ENCODE measurements at regions not wholly inside any gene's neighbourhood (a gene's known extent, or its start where the extent isn't known, plus 50 kb on each side); places are given as distances from the start of the nearest gene placed in this dataset.

DNA sequence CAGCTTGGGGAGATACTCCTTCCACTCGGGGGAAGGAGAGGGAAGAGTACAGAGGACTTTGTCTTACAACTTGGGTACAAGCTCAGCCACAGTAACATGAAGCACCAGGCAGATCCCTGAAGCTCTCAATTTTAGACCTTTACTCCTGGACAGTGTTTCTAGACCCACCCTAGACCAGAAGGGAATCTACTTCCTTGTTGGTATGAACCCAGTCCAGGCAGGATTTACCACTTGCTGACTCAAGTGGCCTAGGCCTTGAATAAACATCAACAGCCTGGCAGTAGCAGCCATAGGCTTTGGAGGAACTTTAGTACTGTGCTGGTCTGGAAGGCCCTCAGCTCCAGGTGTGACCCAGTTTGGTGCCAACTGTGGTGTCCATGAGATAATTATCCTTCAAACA is 173.1 kb downstream of the ADRA2A start:
- no peak overlapping the region for H2BK12ac ChIP-seq (ENCODE audit: low read depth, low read length)
- no peak overlapping the region for H3K18ac ChIP-seq (ENCODE audit: extremely low read depth, low read length)
- 100% methylated on average over 1 of the region's 1 CpG; no CpG with 5 or more reads in 1 of the 2 experiments for WGBS, 2 experiments (ENCODE audit: extremely low coverage in 1 of 2, insufficient coverage in 1 of 2, insufficient read length in 1 of 2, insufficient replicate concordance in 2 of 2, low coverage in 1 of 2, low lambda C conversion rate in 2 of 2, missing lambda C conversion rate in 1 of 2)
- H4K5ac ChIP-seq (ENCODE audit: insufficient read length, low read depth, low read length) = no peak overlapping the region
- FAIRE-seq = no peak
- H2BK120ac ChIP-seq (replicated peaks; ENCODE audit: low read depth, low read length) = no peak overlapping the region
- no peaks in the 10 kb centered on the region for H3K36me3 ChIP-seq (ENCODE audit: control insufficient read depth in 2 of 4, insufficient read depth in 4 of 4, low read length in 3 of 4)
- H4K20me1 ChIP-seq (replicated peaks in 1 of 2; ENCODE audit: control insufficient read depth in 1 of 2, insufficient read depth in 2 of 2, low read length in 2 of 2) = no peaks in the 10 kb centered on the region
- H3K79me2 ChIP-seq (ENCODE audit: control insufficient read depth in 1 of 2, insufficient read depth in 2 of 2, low read length in 2 of 2) = no peaks in the 10 kb centered on the region
- no peak overlapping the region for H4K8ac ChIP-seq (ENCODE audit: extremely low read depth, insufficient read depth, low read length)
- H3K4ac ChIP-seq (replicated peaks; ENCODE audit: insufficient read length, low read depth, low read length) = no peak overlapping the region
- H3K9ac ChIP-seq (replicated peaks in 1 of 4; ENCODE audit: extremely low read depth in 1 of 4, low read depth in 3 of 4, low read length in 3 of 4) = no peak overlapping the region
- H3K23ac ChIP-seq (ENCODE audit: insufficient read length) = no peak overlapping the region
- no peak overlapping the region for H2BK15ac ChIP-seq (ENCODE audit: low read length)
- no peak overlapping the region for H3K4me3 ChIP-seq (ENCODE audit: extremely low read depth in 1 of 4, insufficient read depth in 2 of 4, low read depth in 3 of 4, low read length in 4 of 4)
- no peak overlapping the region for H2BK5ac ChIP-seq (ENCODE audit: low read depth, low read length)
- no peaks in the 10 kb centered on the region for H3K79me1 ChIP-seq (ENCODE audit: low read depth, low read length)
- POLR2A ChIA-PET (ENCODE audit: partially characterized antibody) = no interaction called here
- H3K14ac ChIP-seq (ENCODE audit: insufficient read length) = no peak overlapping the region
- peaks cover 0 to 5% (median 0%) of the 10 kb centered on the region in 4 experiments; a peak in 1 of 7 replicates for H3K4me1 ChIP-seq (replicated peaks in 1 of 4; ENCODE audit: control insufficient read depth in 3 of 4, insufficient read depth in 4 of 4, low read length in 3 of 4)
- H2AFZ ChIP-seq (ENCODE audit: low read length) = no peak overlapping the region
- H3K9me3 ChIP-seq (ENCODE audit: insufficient read depth in 2 of 2, low read depth in 1 of 2, low read length in 1 of 2) = no peaks in the 10 kb centered on the region
- no peaks in the 10 kb centered on the region for H3K23me2 ChIP-seq (ENCODE audit: low read depth, low read length)
- H2BK20ac ChIP-seq (ENCODE audit: low read length) = no peak overlapping the region
- no peak overlapping the region for H2AK5ac ChIP-seq (ENCODE audit: low read depth, low read length)
- no peaks in the 10 kb centered on the region for H3K27me3 ChIP-seq (replicated peaks in 1 of 4; ENCODE audit: control insufficient read depth in 3 of 4, extremely low read depth in 1 of 4, insufficient read depth in 3 of 4, low read length in 3 of 4)
- H3K27ac ChIP-seq (ENCODE audit: low read depth, low read length) = no peak overlapping the region
- no peak overlapping the region for H3K4me2 ChIP-seq (ENCODE audit: insufficient read depth in 1 of 2, low read depth in 2 of 2, low read length in 2 of 2)
- DNase-seq (ENCODE audit: low read depth in 1 of 2, low spot score in 2 of 2) = no peak
- H4K91ac ChIP-seq (replicated peaks; ENCODE audit: insufficient read length, low read length) = no peak overlapping the region
- TF ChIP-seq YY1 (IDR thresholded peaks at IDR 0.05; ENCODE audit: low read depth, low read length) (no peak), FOSL1 (IDR thresholded peaks at IDR 0.05; ENCODE audit: insufficient read depth, low read depth, low read length) (no peak), BCL11A (IDR thresholded peaks at IDR 0.05; ENCODE audit: low read depth in 2 of 2, low read length in 2 of 2) (no peak), SIRT6 (IDR thresholded peaks at IDR 0.05; ENCODE audit: low read length) (no peak)
- CTCF ChIA-PET (ENCODE audit: partially characterized antibody) = interaction anchor here (0.8 to 2.3 kb wide), 2 partner anchors 23 to 173 kb away, joined by 3 to 7 read pairs; partner anchors contain the start of gene ADRA2A
- H3K56ac ChIP-seq (replicated peaks; ENCODE audit: insufficient read length, low read depth, low read length) = no peak overlapping the region

Measured in H1 (cell line).